Activated CD4-positive, alpha-beta T cell treated with anti-CD3 and anti-CD28 coated beads for 48 hours (primary cell): ENCODE measurements at regions not wholly inside any gene's neighbourhood (a gene's known extent, or its start where the extent isn't known, plus 50 kb on each side); places are given as distances from the start of the nearest gene placed in this dataset.
"Not testable (repeated sequence)": the region's sequence is repeated elsewhere in the genome, so short reads cannot be mapped to it uniquely, and the experiment has no call there.

Experiments used
- DNase-seq: peaks from one replicate; pipeline ENCODE4 v3.0.0-alpha.2; 2020

GRCh38 chr10:123221418-123221817 is 67.2 kb downstream of the BUB3 start:
- no peak for DNase-seq

- DNase-seq = no peak
Observed at GRCh38 chr10:123222832-123223231, 68.6 kb downstream of the BUB3 start.

- no peak for DNase-seq
Observed at GRCh38 chr10:123227706-123228105, 73.5 kb downstream of the BUB3 start.

- no peak for DNase-seq
Observed at GRCh38 chr10:123229927-123230630, 75.9 kb downstream of the BUB3 start.

- DNase-seq = not testable (repeated sequence)
Observed at GRCh38 chr10:123232879-123233278, 78.7 kb downstream of the BUB3 start.

- DNase-seq = not testable (repeated sequence)
Observed at GRCh38 chr10:123235014-123235413, 80.8 kb downstream of the BUB3 start.

GRCh38 chr10:123236126-123236525 is 81.9 kb downstream of the BUB3 start:
- no peak for DNase-seq

GRCh38 chr10:123240250-123240649 is 86.0 kb downstream of the BUB3 start:
- DNase-seq = no peak

- DNase-seq = no peak
Observed at GRCh38 chr10:123240776-123241175, 86.6 kb downstream of the BUB3 start.

- DNase-seq = peak; percentile 18
Observed at GRCh38 chr10:123241391-123242141, 87.4 kb downstream of the BUB3 start.

- DNase-seq = no peak
Observed at GRCh38 chr10:123244747-123245146, 90.5 kb downstream of the BUB3 start.

GRCh38 chr10:123245264-123245663 is 91.1 kb downstream of the BUB3 start:
- peak; percentile 6 for DNase-seq

GRCh38 chr10:123249894-123250293 is 95.7 kb downstream of the BUB3 start:
- no peak for DNase-seq

- no peak for DNase-seq
Observed at GRCh38 chr10:123250640-123251039, 96.4 kb downstream of the BUB3 start.

- no peak for DNase-seq
Observed at GRCh38 chr10:123252779-123253178, 98.6 kb downstream of the BUB3 start.

GRCh38 chr10:123254343-123254742 is 100.1 kb downstream of the BUB3 start:
- DNase-seq = peak; percentile 7

GRCh38 chr10:123257904-123258456 is 103.8 kb downstream of the BUB3 start:
- no peak for DNase-seq

GRCh38 chr10:123259081-123259480 is 104.9 kb downstream of the BUB3 start:
- no peak for DNase-seq

- DNase-seq = no peak
Observed at GRCh38 chr10:123259791-123260190, 105.6 kb downstream of the BUB3 start.

- DNase-seq = no peak
Observed at GRCh38 chr10:123262456-123262855, 108.3 kb downstream of the BUB3 start.

GRCh38 chr10:123266971-123267370 is 112.8 kb downstream of the BUB3 start:
- DNase-seq = no peak

GRCh38 chr10:123269017-123269552 is 114.9 kb downstream of the BUB3 start:
- no peak for DNase-seq

- DNase-seq = no peak
Observed at GRCh38 chr10:123269675-123270074, 115.5 kb downstream of the BUB3 start.

- DNase-seq = no peak
Observed at GRCh38 chr10:123270221-123270620, 116.0 kb downstream of the BUB3 start.
